GM13976 (cell line): ENCODE measurements at regions not wholly inside any gene's neighbourhood (a gene's known extent, or its start where the extent isn't known, plus 50 kb on each side); places are given as distances from the start of the nearest gene placed in this dataset.

Experiments
- DNase-seq: peaks from one replicate; pipeline ENCODE4 v3.0.0; 2012; ENCODE audit warnings: low spot score
- in situ Hi-C: fragments of 300-500 bp; cut with MboI; formaldehyde crosslinking; loops from one replicate; pipeline ENCODE4 v1.12.0; 2022; ENCODE audit warnings: low sequenced_read_pairs, mixed read lengths, inconsistent platforms; ENCODE audit not compliant: unreplicated experiment
- TF ChIP-seq, protein P1 (sequence below): IDR thresholded peaks from 2 replicates; pipeline ENCODE4 v1.5.1; 2012; ENCODE audit warnings: borderline replicate concordance, mild to moderate bottlenecking; ENCODE audit not compliant: insufficient read depth; ENCODE audit errors: extremely low read depth, missing control alignments, control extremely low read depth

GRCh38 chr3:197372047-197372661 lies 73.7 kb upstream of the DLG1 start:
- TF ChIP-seq, protein P1, sequence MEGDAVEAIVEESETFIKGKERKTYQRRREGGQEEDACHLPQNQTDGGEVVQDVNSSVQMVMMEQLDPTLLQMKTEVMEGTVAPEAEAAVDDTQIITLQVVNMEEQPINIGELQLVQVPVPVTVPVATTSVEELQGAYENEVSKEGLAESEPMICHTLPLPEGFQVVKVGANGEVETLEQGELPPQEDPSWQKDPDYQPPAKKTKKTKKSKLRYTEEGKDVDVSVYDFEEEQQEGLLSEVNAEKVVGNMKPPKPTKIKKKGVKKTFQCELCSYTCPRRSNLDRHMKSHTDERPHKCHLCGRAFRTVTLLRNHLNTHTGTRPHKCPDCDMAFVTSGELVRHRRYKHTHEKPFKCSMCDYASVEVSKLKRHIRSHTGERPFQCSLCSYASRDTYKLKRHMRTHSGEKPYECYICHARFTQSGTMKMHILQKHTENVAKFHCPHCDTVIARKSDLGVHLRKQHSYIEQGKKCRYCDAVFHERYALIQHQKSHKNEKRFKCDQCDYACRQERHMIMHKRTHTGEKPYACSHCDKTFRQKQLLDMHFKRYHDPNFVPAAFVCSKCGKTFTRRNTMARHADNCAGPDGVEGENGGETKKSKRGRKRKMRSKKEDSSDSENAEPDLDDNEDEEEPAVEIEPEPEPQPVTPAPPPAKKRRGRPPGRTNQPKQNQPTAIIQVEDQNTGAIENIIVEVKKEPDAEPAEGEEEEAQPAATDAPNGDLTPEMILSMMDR, result no peak
- DNase-seq, result no peak

GRCh38 chr3:197371591-197372046 lies 73.2 kb upstream of the DLG1 start:
- in situ Hi-C loops, result no loop called here
- TF ChIP-seq, protein P1, result no peak

More at GRCh38 chr3:197372047-197372661, 73.7 kb upstream of the DLG1 start:
- in situ Hi-C loops, result no loop called here

GRCh38 chr3:197369545-197369944 lies 71.1 kb upstream of the DLG1 start:
- TF ChIP-seq, protein P1, result no peak
- no peak for DNase-seq

More at GRCh38 chr3:197371591-197372046, 73.2 kb upstream of the DLG1 start:
- no peak for DNase-seq

GRCh38 chr3:197368821-197369220 lies 70.4 kb upstream of the DLG1 start:
- DNase-seq, result no peak
- in situ Hi-C loops, result no loop called here
- TF ChIP-seq, protein P1, result no peak

More at GRCh38 chr3:197369545-197369944, 71.1 kb upstream of the DLG1 start:
- in situ Hi-C loops, result no loop called here

DNA sequence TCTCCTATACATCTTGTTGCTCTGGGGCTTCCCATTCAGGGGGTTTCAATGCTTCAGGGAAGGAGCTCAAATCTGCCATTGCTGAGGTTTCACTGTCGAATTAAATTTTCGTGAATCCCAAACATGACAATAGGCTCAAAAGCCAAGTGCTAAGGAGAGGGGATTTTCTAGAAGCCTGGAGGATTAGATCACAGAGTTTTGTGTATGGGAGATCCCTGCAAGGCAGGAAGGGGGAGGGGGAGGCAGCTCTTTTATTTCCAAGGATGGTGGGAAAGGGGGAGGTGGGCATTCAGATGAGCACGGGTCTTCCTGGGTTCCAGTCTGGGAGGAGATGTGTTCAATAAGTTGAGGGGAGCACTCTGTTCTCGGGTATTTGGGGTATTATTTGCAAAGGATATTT lies 69.9 kb upstream of the DLG1 start:
- in situ Hi-C loops, result no loop called here
- TF ChIP-seq, protein P1, result no peak
- no peak for DNase-seq

DNA sequence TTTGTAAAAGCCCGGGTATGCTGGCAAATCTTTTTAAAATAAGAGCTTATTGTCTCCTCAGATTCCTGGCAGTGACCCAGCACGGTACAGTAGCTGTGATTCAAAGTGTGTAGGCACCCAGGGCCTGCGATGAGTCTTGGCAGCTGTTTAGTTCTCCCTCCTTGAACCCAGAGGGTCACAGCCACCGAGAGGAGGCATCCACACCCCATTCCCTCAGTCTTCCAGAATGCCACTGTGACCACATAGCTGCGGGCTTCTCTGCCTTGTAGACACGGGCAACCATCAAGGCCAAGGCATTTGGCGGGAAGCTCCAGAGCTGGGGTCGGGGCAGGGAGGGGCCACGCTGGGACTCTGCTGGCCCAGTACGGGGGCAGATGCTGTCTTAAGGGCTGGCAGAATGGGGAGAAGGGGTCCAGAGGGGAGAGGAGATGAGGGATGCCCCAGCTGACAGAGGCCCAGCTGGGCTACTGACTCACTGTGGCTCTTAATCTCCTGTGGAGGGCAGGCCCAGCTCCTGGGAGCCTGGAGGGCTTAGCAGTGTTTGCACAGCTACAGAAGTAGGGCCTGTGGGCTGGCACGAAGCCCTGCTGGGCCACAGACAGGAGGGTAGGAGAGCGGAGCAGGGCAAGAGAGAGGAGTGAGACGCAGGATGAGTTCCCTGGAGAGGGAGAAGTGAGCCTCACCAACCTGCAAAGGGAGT lies 68.8 kb upstream of the DLG1 start:
- DNase-seq, result no peak
- in situ Hi-C loops, result no loop called here

More for the DNA sequence above, 68.8 kb upstream of the DLG1 start:
- TF ChIP-seq, protein P1, result no peak
